ENCODE measurements at regions not wholly inside any gene's neighbourhood (a gene's known extent, or its start where the extent isn't known, plus 50 kb on each side); places are given as distances from the start of the nearest gene placed in this dataset.

DNA sequence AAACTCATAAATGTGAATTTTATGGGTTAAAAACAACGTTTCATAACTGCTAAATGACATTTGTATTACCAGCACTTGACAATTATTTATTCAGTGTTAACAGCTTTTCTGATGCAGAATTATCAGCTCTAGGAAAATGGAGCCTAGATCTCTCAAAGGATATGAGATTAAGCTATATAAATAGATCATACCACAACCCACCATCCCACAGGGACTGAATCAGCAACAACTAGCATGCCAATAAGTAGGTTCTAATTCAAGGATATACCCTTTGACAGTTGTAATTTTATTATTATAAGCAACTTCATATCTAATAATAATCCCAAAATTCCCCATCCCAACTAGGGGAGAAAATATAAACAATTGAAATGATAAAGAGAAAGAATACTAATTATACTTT lies 275.4 kb upstream of the RGS18 start:
- TF ChIP-seq POLR2A (IDR thresholded peaks at IDR 0.05; ENCODE audit: low read depth, low read length) (no peak), POLR2AphosphoS5 (IDR thresholded peaks at IDR 0.05; ENCODE audit: low read depth, low read length) (no peak)

Data from GM12891 (cell line).